ENCODE measurements at regions not wholly inside any gene's neighbourhood (a gene's known extent, or its start where the extent isn't known, plus 50 kb on each side); places are given as distances from the start of the nearest gene placed in this dataset.
A peak's percentile ranks its signal among the peaks of the same experiment; 100 is the strongest.

DNA sequence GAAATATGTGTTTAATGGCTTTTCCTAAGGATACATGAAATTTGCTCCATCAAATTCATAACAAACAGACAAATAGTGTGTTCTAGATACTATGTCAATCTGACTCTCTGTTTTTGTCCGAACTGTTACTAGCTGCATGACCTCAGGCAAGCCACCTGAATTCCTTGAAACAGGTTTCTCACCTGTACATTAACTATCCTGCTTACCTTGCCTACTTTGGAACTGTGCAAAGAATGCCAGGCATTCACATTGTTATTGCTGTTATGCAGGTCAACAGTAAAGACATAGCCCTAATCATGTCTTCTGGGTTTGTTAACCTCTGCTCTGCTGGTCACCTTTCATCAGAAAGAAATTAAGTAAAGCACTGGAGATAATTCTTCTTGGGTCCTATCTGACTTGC lies 1283.9 kb upstream of the CELF2 start:
- no peak overlapping the region for H3K4me3 ChIP-seq (replicated peaks in 1 of 2; ENCODE audit: low read depth in 2 of 2, low read length in 2 of 2)
- TF ChIP-seq, protein P1, sequence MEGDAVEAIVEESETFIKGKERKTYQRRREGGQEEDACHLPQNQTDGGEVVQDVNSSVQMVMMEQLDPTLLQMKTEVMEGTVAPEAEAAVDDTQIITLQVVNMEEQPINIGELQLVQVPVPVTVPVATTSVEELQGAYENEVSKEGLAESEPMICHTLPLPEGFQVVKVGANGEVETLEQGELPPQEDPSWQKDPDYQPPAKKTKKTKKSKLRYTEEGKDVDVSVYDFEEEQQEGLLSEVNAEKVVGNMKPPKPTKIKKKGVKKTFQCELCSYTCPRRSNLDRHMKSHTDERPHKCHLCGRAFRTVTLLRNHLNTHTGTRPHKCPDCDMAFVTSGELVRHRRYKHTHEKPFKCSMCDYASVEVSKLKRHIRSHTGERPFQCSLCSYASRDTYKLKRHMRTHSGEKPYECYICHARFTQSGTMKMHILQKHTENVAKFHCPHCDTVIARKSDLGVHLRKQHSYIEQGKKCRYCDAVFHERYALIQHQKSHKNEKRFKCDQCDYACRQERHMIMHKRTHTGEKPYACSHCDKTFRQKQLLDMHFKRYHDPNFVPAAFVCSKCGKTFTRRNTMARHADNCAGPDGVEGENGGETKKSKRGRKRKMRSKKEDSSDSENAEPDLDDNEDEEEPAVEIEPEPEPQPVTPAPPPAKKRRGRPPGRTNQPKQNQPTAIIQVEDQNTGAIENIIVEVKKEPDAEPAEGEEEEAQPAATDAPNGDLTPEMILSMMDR (IDR thresholded peaks at IDR 0.05; ENCODE audit: low read depth, low read length) = no peak
- no peak for DNase-seq (ENCODE audit: low read depth in 2 of 2)

DNA sequence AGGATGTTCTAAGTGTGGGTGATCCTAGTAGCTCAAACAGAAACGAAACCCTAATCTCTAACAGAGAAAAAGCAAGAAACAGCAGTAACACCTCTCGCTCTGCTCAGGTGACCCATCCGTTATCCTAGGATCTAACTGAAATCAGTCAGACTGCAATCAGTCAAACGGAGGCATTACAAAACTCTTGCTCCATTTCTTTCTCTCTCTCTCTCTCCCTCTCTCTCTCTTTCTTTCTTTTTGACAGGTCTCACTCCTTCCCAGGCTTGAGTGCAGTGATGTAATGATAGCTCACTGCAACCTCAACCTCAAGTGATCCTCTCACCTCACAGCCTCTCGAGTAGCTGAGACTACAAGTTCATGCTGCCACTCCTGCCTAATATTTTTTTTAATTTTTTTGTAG lies 1283.5 kb upstream of the CELF2 start:
- no peak overlapping the region for H3K4me3 ChIP-seq (replicated peaks in 1 of 2; ENCODE audit: low read depth in 2 of 2, low read length in 2 of 2)
- DNase-seq (ENCODE audit: low read depth in 2 of 2) = no peak
- TF ChIP-seq, protein P1 (IDR thresholded peaks at IDR 0.05; ENCODE audit: low read depth, low read length) = no peak

DNA sequence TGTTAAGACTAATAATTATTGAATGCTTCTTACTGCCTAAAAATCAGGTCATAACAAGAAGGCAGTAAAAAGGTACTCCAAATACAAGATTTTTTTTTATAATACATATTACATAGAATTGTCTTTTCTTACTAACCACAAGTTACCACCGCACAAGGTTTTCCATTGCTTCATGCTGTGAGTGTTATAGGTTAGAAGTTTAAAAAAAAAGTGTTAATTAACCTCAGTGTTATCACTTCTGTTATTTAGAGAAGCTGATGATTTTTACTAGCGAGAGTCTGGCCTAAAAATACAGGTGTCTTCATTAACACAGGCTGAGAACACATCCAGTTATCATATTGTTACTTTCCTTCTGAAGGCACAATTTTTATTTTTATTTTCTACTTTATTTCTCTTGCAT lies 1281.9 kb upstream of the CELF2 start:
- no peak overlapping the region for H3K4me3 ChIP-seq (replicated peaks in 1 of 2; ENCODE audit: low read depth in 2 of 2, low read length in 2 of 2)
- TF ChIP-seq, protein P1 (IDR thresholded peaks at IDR 0.05; ENCODE audit: low read depth, low read length) = no peak
- DNase-seq (ENCODE audit: low read depth in 2 of 2) = no peak

DNA sequence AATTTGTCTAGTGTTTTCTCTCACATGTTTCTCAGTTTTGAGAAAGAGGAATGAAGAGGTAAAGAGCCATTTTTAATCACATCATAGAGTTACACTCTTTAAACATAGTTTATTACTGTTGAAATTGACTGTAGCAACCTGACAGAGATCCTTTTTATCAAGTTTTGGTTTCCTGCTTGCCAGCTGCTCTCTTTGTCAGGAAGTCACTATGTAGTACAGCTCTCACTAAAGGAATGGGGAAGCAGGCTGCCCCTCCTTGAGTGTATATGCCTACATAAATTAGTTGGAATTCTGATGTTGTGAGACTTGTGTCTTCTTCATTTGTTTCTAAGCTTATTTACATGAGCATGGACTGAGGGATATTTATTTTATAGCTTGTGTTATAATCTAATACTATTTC lies 1274.0 kb upstream of the CELF2 start:
- DNase-seq (ENCODE audit: low read depth in 2 of 2) = peak; percentile 6 to 16
- TF ChIP-seq, protein P1 (IDR thresholded peaks at IDR 0.05; ENCODE audit: low read depth, low read length) = no peak
- H3K4me3 ChIP-seq (replicated peaks in 1 of 2; ENCODE audit: low read depth in 2 of 2, low read length in 2 of 2) = no peak overlapping the region

DNA sequence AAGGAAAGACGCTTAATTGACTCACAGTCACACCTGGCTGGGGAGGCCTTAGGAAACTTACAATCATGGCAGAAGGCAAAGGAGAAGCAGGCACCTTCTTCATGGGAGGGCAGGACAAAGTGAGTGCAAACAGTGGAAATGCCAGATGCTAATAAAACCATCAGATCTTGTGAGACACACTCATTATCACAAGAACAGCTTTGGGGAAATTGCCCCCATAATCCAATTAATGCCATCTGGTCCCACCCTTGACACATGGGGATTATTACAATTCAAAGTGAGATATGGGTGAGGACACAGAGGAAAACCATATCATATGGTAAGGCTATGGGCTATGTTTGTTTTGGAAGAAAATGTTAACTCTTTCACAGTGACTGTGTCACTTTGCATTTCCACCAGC lies 1272.5 kb upstream of the CELF2 start:
- no peak for DNase-seq (ENCODE audit: low read depth in 2 of 2)
- TF ChIP-seq, protein P1 (IDR thresholded peaks at IDR 0.05; ENCODE audit: low read depth, low read length) = no peak
- no peak overlapping the region for H3K4me3 ChIP-seq (replicated peaks in 1 of 2; ENCODE audit: low read depth in 2 of 2, low read length in 2 of 2)

DNA sequence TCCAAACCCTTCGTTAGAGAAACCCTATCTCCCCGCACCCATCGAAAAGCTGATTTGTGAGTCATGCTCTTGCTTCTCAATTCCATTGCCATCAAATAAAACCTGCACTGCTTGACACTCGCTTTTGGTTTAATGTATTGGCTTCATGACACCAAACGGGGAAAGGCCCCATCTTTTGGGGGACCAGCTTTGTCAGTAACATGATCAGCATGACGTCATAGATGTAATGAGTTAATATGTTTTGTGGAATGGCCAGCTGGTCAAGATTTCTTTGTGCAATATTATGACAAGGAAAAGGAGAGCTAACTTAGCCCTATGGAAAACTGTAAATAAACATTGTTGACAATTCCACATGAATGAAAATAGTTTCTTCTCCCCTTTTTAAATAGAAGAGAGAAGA lies 1260.5 kb upstream of the CELF2 start:
- TF ChIP-seq, protein P1 (IDR thresholded peaks at IDR 0.05; ENCODE audit: low read depth, low read length) = no peak
- no peak overlapping the region for H3K4me3 ChIP-seq (replicated peaks in 1 of 2; ENCODE audit: low read depth in 2 of 2, low read length in 2 of 2)
- DNase-seq (ENCODE audit: low read depth in 2 of 2) = no peak

DNA sequence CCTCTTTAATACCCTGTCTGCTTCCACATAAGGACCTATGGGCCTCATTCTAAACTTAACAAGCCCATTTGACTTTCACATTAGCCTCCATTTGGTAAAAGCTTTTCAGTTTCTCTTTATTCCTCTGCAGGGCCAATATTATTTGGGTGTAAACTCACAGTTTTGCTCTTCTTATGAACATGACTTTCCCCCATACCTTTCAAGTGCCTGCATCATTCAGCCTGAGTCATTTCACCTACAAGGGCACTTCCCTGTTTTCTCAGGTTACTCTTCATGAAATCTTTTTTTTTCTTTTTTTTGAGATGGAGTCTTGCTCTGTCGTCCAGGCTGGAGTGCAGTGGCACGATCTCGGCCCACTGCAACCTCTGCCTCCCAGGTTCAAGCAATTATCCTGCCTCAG lies 1258.1 kb upstream of the CELF2 start:
- no peak for DNase-seq (ENCODE audit: low read depth in 2 of 2)
- TF ChIP-seq, protein P1 (IDR thresholded peaks at IDR 0.05; ENCODE audit: low read depth, low read length) = no peak
- H3K4me3 ChIP-seq (replicated peaks in 1 of 2; ENCODE audit: low read depth in 2 of 2, low read length in 2 of 2) = no peak overlapping the region
